ENCODE measurements at regions not wholly inside any gene's neighbourhood (a gene's known extent, or its start where the extent isn't known, plus 50 kb on each side); places are given as distances from the start of the nearest gene placed in this dataset.

- H3K27me3 ChIP-seq (ENCODE audit: control insufficient read depth, insufficient read depth, low read length): no peaks in the 10 kb centered on the region
- no peak overlapping the region for H3K9ac ChIP-seq (ENCODE audit: low read length)
- H3K9me3 ChIP-seq (ENCODE audit: control insufficient read depth, insufficient read depth, low read depth, low read length): peaks cover 7% of the 10 kb centered on the region
- no peaks in the 10 kb centered on the region for H3K4me1 ChIP-seq (ENCODE audit: control insufficient read depth, insufficient read depth, low read length)
- H3K4me3 ChIP-seq (ENCODE audit: low read depth, low read length): no peak overlapping the region
- H3K27ac ChIP-seq (ENCODE audit: low read depth, low read length): no peak overlapping the region
- no peaks in the 10 kb centered on the region for H3K36me3 ChIP-seq (ENCODE audit: control insufficient read depth, insufficient read depth, low read length)
These were observed 203.3 kb upstream of the IMPG1 start for GRCh38 chr6:76275746-76276145.

DNA sequence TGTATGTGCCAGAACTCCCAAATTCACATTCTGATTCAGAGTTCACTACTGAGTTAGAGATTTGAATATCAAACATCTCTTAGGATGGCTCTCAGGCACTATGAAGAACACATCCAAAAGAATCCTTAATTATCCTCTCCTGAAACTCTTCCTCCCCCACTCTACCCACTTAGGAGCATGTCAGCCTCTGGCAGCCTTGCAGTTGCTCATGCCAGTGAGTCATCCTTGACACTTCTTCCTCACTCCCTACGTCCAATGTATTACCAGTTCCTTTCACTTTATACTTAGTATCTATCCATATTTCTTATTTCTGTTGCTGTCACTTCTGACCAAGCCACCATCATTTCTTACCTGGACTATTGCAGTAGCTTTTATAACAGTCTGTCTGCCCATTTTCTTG is 192.0 kb upstream of the IMPG1 start:
- Histone ChIP-seq H3K9me3 (ENCODE audit: control insufficient read depth, insufficient read depth, low read depth, low read length) (peaks cover 62% of the 10 kb centered on the region), H3K4me3 (ENCODE audit: low read depth, low read length) (no peak overlapping the region), H3K27me3 (ENCODE audit: control insufficient read depth, insufficient read depth, low read length) (no peaks in the 10 kb centered on the region), H3K27ac (ENCODE audit: low read depth, low read length) (no peak overlapping the region), H3K4me1 (ENCODE audit: control insufficient read depth, insufficient read depth, low read length) (no peaks in the 10 kb centered on the region), H3K9ac (ENCODE audit: low read length) (no peak overlapping the region), H3K36me3 (ENCODE audit: control insufficient read depth, insufficient read depth, low read length) (no peaks in the 10 kb centered on the region)

DNA sequence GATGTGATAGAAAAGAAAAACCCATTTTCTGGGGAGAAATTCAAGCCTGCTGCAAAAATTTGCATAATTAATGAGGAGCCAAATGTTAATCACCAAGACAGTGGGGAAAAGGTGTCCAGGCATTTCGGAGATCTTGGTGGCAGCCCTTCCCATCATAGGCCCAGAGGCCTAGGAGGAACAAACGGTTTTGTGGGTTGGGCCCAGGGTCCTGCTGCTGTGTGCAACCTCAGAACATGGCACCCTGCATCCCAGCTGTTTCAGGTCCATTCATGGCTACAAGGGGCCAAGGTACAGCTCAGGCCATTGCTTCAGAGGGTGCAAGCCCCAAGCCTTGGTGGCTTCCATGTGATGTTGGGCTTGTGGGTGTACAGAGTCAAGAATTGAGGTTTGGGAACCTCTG is 189.8 kb upstream of the IMPG1 start:
- Histone ChIP-seq H3K27me3 (ENCODE audit: control insufficient read depth, insufficient read depth, low read length) (no peaks in the 10 kb centered on the region), H3K9ac (ENCODE audit: low read length) (no peak overlapping the region), H3K4me3 (ENCODE audit: low read depth, low read length) (no peak overlapping the region), H3K36me3 (ENCODE audit: control insufficient read depth, insufficient read depth, low read length) (no peaks in the 10 kb centered on the region), H3K9me3 (ENCODE audit: control insufficient read depth, insufficient read depth, low read depth, low read length) (peaks cover 52% of the 10 kb centered on the region), H3K27ac (ENCODE audit: low read depth, low read length) (no peak overlapping the region), H3K4me1 (ENCODE audit: control insufficient read depth, insufficient read depth, low read length) (no peaks in the 10 kb centered on the region)

DNA sequence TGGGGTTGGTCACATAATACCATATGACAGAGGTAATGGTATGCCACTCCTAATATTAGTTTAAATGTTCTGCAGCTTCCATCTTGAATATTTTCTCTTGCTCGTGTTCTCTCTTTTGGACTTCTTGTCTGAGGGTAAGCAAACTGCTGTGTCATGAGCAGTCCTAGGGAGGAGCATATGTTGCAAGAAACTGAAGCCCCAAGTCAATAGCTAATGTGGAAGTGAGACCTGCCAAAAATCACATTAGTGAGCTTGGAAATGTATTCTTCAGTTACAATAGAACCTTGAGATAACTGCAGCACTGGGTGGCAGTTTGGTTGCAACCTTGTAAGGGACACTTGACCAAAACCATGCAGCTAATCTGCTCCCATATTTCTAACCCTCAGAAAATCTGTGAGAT is 178.2 kb upstream of the IMPG1 start:
- H3K27ac ChIP-seq (ENCODE audit: low read depth, low read length): no peak overlapping the region

DNA sequence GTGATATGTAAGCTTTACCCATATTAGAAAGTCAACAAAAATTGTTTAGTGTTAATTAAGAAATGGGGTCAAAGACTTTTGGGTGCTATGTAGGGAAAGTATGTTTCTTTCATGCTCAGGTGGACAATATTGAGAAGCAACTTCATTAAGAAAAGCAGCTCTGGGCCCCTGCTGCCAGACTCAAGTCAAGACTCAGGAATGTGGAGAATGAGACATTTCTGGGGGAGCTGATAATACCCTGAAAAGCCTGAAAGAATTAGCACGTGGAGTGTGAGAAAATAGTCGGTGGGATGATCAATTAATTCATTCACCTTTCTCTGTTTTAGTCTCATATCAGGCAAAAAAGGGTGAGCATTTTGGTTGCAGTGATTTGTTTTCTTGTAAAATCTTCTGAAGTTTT is 175.1 kb upstream of the IMPG1 start:
- H3K9ac ChIP-seq (ENCODE audit: low read length): no peak overlapping the region

More for the DNA sequence above, 178.2 kb upstream of the IMPG1 start:
- H3K9me3 ChIP-seq (ENCODE audit: control insufficient read depth, insufficient read depth, low read depth, low read length): no peaks in the 10 kb centered on the region
- H3K36me3 ChIP-seq (ENCODE audit: control insufficient read depth, insufficient read depth, low read length): no peaks in the 10 kb centered on the region
- no peak overlapping the region for H3K4me3 ChIP-seq (ENCODE audit: low read depth, low read length)
- no peaks in the 10 kb centered on the region for H3K27me3 ChIP-seq (ENCODE audit: control insufficient read depth, insufficient read depth, low read length)
- peaks cover 3% of the 10 kb centered on the region; the same call in 1 of the 2 replicates for H3K4me1 ChIP-seq (ENCODE audit: control insufficient read depth, insufficient read depth, low read length)
- no peak overlapping the region for H3K9ac ChIP-seq (ENCODE audit: low read length)

DNA sequence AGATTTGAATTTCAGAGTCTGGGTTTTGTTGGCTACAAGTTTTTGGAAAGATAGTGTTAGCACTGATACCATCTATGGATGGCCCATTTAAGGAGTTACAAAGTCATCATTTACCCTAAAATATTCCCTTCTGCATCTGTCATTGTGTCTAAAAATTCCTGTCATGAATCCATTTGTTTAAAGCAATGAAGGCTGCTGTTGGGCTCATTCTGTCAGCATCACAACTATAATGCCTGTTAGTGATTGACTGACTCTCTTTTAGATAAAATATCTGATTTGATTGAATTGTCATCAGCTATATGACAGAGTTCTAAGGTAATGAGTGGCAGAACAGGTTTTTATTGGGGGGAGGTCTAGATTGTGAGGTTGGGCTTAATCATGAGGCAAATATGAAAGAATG is 167.6 kb upstream of the IMPG1 start:
- Histone ChIP-seq H3K27me3 (ENCODE audit: control insufficient read depth, insufficient read depth, low read length) (no peaks in the 10 kb centered on the region), H3K27ac (ENCODE audit: low read depth, low read length) (no peak overlapping the region), H3K36me3 (ENCODE audit: control insufficient read depth, insufficient read depth, low read length) (no peaks in the 10 kb centered on the region), H3K9me3 (ENCODE audit: control insufficient read depth, insufficient read depth, low read depth, low read length) (no peaks in the 10 kb centered on the region), H3K4me3 (ENCODE audit: low read depth, low read length) (no peak overlapping the region), H3K9ac (ENCODE audit: low read length) (no peak overlapping the region), H3K4me1 (ENCODE audit: control insufficient read depth, insufficient read depth, low read length) (no peaks in the 10 kb centered on the region)

More for the DNA sequence above, 175.1 kb upstream of the IMPG1 start:
- no peaks in the 10 kb centered on the region for H3K9me3 ChIP-seq (ENCODE audit: control insufficient read depth, insufficient read depth, low read depth, low read length)
- H3K4me3 ChIP-seq (ENCODE audit: low read depth, low read length): no peak overlapping the region
- H3K27me3 ChIP-seq (ENCODE audit: control insufficient read depth, insufficient read depth, low read length): no peaks in the 10 kb centered on the region
- H3K36me3 ChIP-seq (ENCODE audit: control insufficient read depth, insufficient read depth, low read length): no peaks in the 10 kb centered on the region
- peaks cover 3% of the 10 kb centered on the region; the same call in 1 of the 2 replicates for H3K4me1 ChIP-seq (ENCODE audit: control insufficient read depth, insufficient read depth, low read length)
- no peak overlapping the region for H3K27ac ChIP-seq (ENCODE audit: low read depth, low read length)

- H3K9ac ChIP-seq (ENCODE audit: low read length): no peak overlapping the region
- no peak overlapping the region for H3K27ac ChIP-seq (ENCODE audit: low read depth, low read length)
- H3K4me1 ChIP-seq (ENCODE audit: control insufficient read depth, insufficient read depth, low read length): no peaks in the 10 kb centered on the region
- H3K9me3 ChIP-seq (ENCODE audit: control insufficient read depth, insufficient read depth, low read depth, low read length): no peaks in the 10 kb centered on the region
- H3K36me3 ChIP-seq (ENCODE audit: control insufficient read depth, insufficient read depth, low read length): no peaks in the 10 kb centered on the region
- H3K27me3 ChIP-seq (ENCODE audit: control insufficient read depth, insufficient read depth, low read length): no peaks in the 10 kb centered on the region
- H3K4me3 ChIP-seq (ENCODE audit: low read depth, low read length): no peak overlapping the region
These were observed 158.2 kb upstream of the IMPG1 start for GRCh38 chr6:76230711-76231110.

DNA sequence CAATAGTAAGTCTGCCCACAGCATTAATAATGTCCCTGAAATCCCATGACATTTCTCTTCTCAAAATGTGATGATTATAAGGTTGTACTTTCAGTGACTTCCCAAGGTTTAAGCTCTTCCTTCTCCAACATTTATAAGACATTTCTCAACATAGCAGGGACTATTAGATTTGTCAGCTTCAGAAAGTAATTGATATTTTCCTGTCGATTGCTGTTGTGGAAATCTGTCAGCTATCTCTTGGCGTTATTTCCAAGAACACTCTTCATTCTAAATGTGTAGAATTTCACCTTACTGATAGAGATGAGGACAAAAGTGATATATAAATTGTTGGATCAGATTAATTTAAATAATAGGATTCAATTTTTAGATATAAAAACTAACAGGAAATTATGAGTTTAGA is 149.7 kb upstream of the IMPG1 start:
- no peak overlapping the region for H3K9ac ChIP-seq (ENCODE audit: low read length)
- H3K4me1 ChIP-seq (ENCODE audit: control insufficient read depth, insufficient read depth, low read length): peaks cover 2% of the 10 kb centered on the region; the same call in 1 of the 2 replicates
- H3K4me3 ChIP-seq (ENCODE audit: low read depth, low read length): no peak overlapping the region
- no peak overlapping the region for H3K27ac ChIP-seq (ENCODE audit: low read depth, low read length)
- no peaks in the 10 kb centered on the region for H3K36me3 ChIP-seq (ENCODE audit: control insufficient read depth, insufficient read depth, low read length)
- H3K9me3 ChIP-seq (ENCODE audit: control insufficient read depth, insufficient read depth, low read depth, low read length): no peaks in the 10 kb centered on the region
- no peaks in the 10 kb centered on the region for H3K27me3 ChIP-seq (ENCODE audit: control insufficient read depth, insufficient read depth, low read length)

GRCh38 chr6:76221525-76221924 is 149.1 kb upstream of the IMPG1 start:
- Histone ChIP-seq H3K4me1 (ENCODE audit: control insufficient read depth, insufficient read depth, low read length) (peaks cover 2% of the 10 kb centered on the region; the same call in 1 of the 2 replicates), H3K9ac (ENCODE audit: low read length) (no peak overlapping the region), H3K36me3 (ENCODE audit: control insufficient read depth, insufficient read depth, low read length) (no peaks in the 10 kb centered on the region), H3K9me3 (ENCODE audit: control insufficient read depth, insufficient read depth, low read depth, low read length) (no peaks in the 10 kb centered on the region), H3K27ac (ENCODE audit: low read depth, low read length) (no peak overlapping the region), H3K4me3 (ENCODE audit: low read depth, low read length) (no peak overlapping the region), H3K27me3 (ENCODE audit: control insufficient read depth, insufficient read depth, low read length) (no peaks in the 10 kb centered on the region)

GRCh38 chr6:76220805-76221204 is 148.3 kb upstream of the IMPG1 start:
- peaks cover 2% of the 10 kb centered on the region; the same call in 1 of the 2 replicates for H3K4me1 ChIP-seq (ENCODE audit: control insufficient read depth, insufficient read depth, low read length)
- H3K27me3 ChIP-seq (ENCODE audit: control insufficient read depth, insufficient read depth, low read length): no peaks in the 10 kb centered on the region
- no peak overlapping the region for H3K9ac ChIP-seq (ENCODE audit: low read length)
- H3K36me3 ChIP-seq (ENCODE audit: control insufficient read depth, insufficient read depth, low read length): no peaks in the 10 kb centered on the region
- no peak overlapping the region for H3K27ac ChIP-seq (ENCODE audit: low read depth, low read length)
- no peak overlapping the region for H3K4me3 ChIP-seq (ENCODE audit: low read depth, low read length)
- no peaks in the 10 kb centered on the region for H3K9me3 ChIP-seq (ENCODE audit: control insufficient read depth, insufficient read depth, low read depth, low read length)

DNA sequence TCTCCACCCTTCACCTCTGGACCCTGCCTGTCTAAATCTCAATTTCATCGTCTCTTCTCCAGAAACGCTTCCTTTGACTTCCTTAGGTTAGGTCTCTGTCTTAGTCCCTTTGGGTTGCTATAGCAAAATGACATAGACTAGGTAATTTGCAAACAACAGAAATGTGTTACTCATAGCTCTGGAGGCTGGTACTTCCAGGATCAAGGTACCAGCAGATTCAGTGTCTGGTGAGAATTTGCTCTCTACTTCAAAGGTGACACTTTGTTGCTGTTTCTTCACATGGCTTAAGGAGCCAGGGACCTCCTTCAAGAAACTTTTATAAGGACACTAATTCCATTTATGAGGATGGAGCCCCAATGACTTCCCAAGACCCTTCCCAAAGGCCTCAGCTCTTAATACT is 145.1 kb upstream of the IMPG1 start:
- no peaks in the 10 kb centered on the region for H3K36me3 ChIP-seq (ENCODE audit: control insufficient read depth, insufficient read depth, low read length)
- no peak overlapping the region for H3K4me3 ChIP-seq (ENCODE audit: low read depth, low read length)
- no peak overlapping the region for H3K9ac ChIP-seq (ENCODE audit: low read length)
- no peak overlapping the region for H3K27ac ChIP-seq (ENCODE audit: low read depth, low read length)
- no peaks in the 10 kb centered on the region for H3K27me3 ChIP-seq (ENCODE audit: control insufficient read depth, insufficient read depth, low read length)
- H3K4me1 ChIP-seq (ENCODE audit: control insufficient read depth, insufficient read depth, low read length): no peaks in the 10 kb centered on the region
- no peaks in the 10 kb centered on the region for H3K9me3 ChIP-seq (ENCODE audit: control insufficient read depth, insufficient read depth, low read depth, low read length)

- Histone ChIP-seq H3K9me3 (ENCODE audit: control insufficient read depth, insufficient read depth, low read depth, low read length) (no peaks in the 10 kb centered on the region), H3K27me3 (ENCODE audit: control insufficient read depth, insufficient read depth, low read length) (no peaks in the 10 kb centered on the region), H3K4me1 (ENCODE audit: control insufficient read depth, insufficient read depth, low read length) (no peaks in the 10 kb centered on the region), H3K9ac (ENCODE audit: low read length) (no peak overlapping the region), H3K27ac (ENCODE audit: low read depth, low read length) (no peak overlapping the region), H3K4me3 (ENCODE audit: low read depth, low read length) (no peak overlapping the region), H3K36me3 (ENCODE audit: control insufficient read depth, insufficient read depth, low read length) (no peaks in the 10 kb centered on the region)
These were observed 142.1 kb upstream of the IMPG1 start for GRCh38 chr6:76214546-76214945.

Measured in HUES6 (cell line).